Liver (tissue), 8 donors: ENCODE measurements at regions not wholly inside any gene's neighbourhood (a gene's known extent, or its start where the extent isn't known, plus 50 kb on each side); places are given as distances from the start of the nearest gene placed in this dataset.

ENCODE experiments used
- DNase-seq: peaks from one replicate; pipeline ENCODE4 v3.0.0-alpha.2; 2017; ENCODE audit warnings: low spot score
- H3K27ac ChIP-seq, 2 donors: one replicate each; pipeline ENCODE4 v1.7.0; 2013; ENCODE audit warnings: inconsistent platforms in 2 of 2, low read length in 2 of 2, control low read depth in 1 of 2, low read depth in 1 of 2, mild to moderate bottlenecking in 1 of 2
- H3K27me3 ChIP-seq, 4 donors: one replicate each; pipeline versions ENCODE4 v1.6.1 to v1.7.0; 2013; ENCODE audit warnings: low read length in 3 of 4, inconsistent platforms in 1 of 4, mild to moderate bottlenecking in 1 of 4, moderate library complexity in 1 of 4; ENCODE audit not compliant: control insufficient read depth in 4 of 4, insufficient read depth in 4 of 4
- H3K36me3 ChIP-seq, 4 donors: one replicate each; pipeline versions ENCODE4 v1.6.1 to v1.7.0; 2013; ENCODE audit warnings: low read length in 3 of 4, mild to moderate bottlenecking in 3 of 4, low read depth in 1 of 4, moderate library complexity in 1 of 4; ENCODE audit not compliant: control insufficient read depth in 4 of 4, insufficient read depth in 3 of 4
- H3K4me1 ChIP-seq, 4 donors: one replicate each; pipeline versions ENCODE4 v1.6.1 to v1.7.0; 2013; ENCODE audit warnings: low read length in 3 of 4, mild to moderate bottlenecking in 3 of 4, moderate library complexity in 1 of 4; ENCODE audit not compliant: control insufficient read depth in 4 of 4, insufficient read depth in 4 of 4
- H3K4me3 ChIP-seq, 3 donors: one replicate each; pipeline versions ENCODE4 v1.6.1 to v1.7.0; 2013; ENCODE audit warnings: low read length in 3 of 3, control low read depth in 1 of 3, low read depth in 1 of 3, mild to moderate bottlenecking in 1 of 3
- H3K9ac ChIP-seq, 2 donors: one replicate each; pipeline ENCODE4 v1.7.0; 2013; ENCODE audit warnings: low read length in 2 of 2, mild to moderate bottlenecking in 2 of 2, moderate library complexity in 2 of 2, control low read depth in 1 of 2, low read depth in 1 of 2
- H3K9me3 ChIP-seq, 4 donors: one replicate each; pipeline versions ENCODE4 v1.6.1 to v1.7.0; 2013; ENCODE audit warnings: low read length in 3 of 4; ENCODE audit not compliant: control insufficient read depth in 4 of 4
- ATF3 ChIP-seq: IDR thresholded peaks from 2 replicates; pipeline ENCODE4 v1.6.1; 2016; ENCODE audit warnings: antibody characterized with exemption
- CTCF ChIP-seq: fragments of 150-350 bp; IDR thresholded peaks from 2 replicates; pipeline ENCODE4 v1.5.1; 2017; ENCODE audit warnings: improper control_type of control experiment, low read depth, low read length; ENCODE audit not compliant: missing input control
- EGR1 ChIP-seq, 2 donors: IDR thresholded peaks; 2 replicates each; pipeline ENCODE4 v1.6.1; 2016 to 2018; ENCODE audit warnings: antibody characterized with exemption in 2 of 2, low read depth in 2 of 2
- FOXA1 ChIP-seq: IDR thresholded peaks from 2 replicates; pipeline ENCODE4 v1.6.1; 2016; ENCODE audit warnings: antibody characterized with exemption
- FOXA2 ChIP-seq: IDR thresholded peaks from 2 replicates; pipeline ENCODE4 v1.6.1; 2016; ENCODE audit warnings: antibody characterized with exemption
- GABPA ChIP-seq, 2 donors: IDR thresholded peaks in 1 of 2; conservative IDR thresholded peaks in 1 of 2; 2 replicates each; pipeline ENCODE4 v1.6.1; 2016; ENCODE audit warnings: antibody characterized with exemption in 2 of 2, mild to moderate bottlenecking in 1 of 2, moderate library complexity in 1 of 2
- HNF4A ChIP-seq, 2 donors: conservative IDR thresholded peaks; 2 replicates each; pipeline ENCODE4 v1.6.1; 2016; ENCODE audit warnings: antibody characterized with exemption in 2 of 2, mild to moderate bottlenecking in 2 of 2
- HNF4G ChIP-seq: IDR thresholded peaks from 2 replicates; pipeline ENCODE4 v1.6.1; 2016; ENCODE audit warnings: antibody characterized with exemption
- JUND ChIP-seq, 2 donors: IDR thresholded peaks; 2 replicates each; pipeline ENCODE4 v1.6.1; 2016; ENCODE audit warnings: antibody characterized with exemption in 2 of 2
- MAX ChIP-seq: IDR thresholded peaks from 2 replicates; pipeline ENCODE4 v1.6.1; 2016; ENCODE audit warnings: antibody characterized with exemption
- NR2F2 ChIP-seq: IDR thresholded peaks from 2 replicates; pipeline ENCODE4 v1.6.1; 2016; ENCODE audit warnings: antibody characterized with exemption
- RAD21 ChIP-seq, 2 donors: IDR thresholded peaks; 2 replicates each; pipeline ENCODE4 v1.6.1; 2016; ENCODE audit warnings: antibody characterized with exemption in 2 of 2, mild to moderate bottlenecking in 2 of 2
- RXRA ChIP-seq, 2 donors: IDR thresholded peaks; 2 replicates each; pipeline ENCODE4 v1.6.1; 2017 to 2018; ENCODE audit warnings: antibody characterized with exemption in 2 of 2, mild to moderate bottlenecking in 1 of 2
- SP1 ChIP-seq: IDR thresholded peaks from 2 replicates; pipeline ENCODE4 v1.6.1; 2018; ENCODE audit warnings: antibody characterized with exemption, mild to moderate bottlenecking
- TAF1 ChIP-seq: conservative IDR thresholded peaks from 2 replicates; pipeline ENCODE4 v1.6.1; 2016; ENCODE audit warnings: antibody characterized with exemption, mild to moderate bottlenecking
- YY1 ChIP-seq: IDR thresholded peaks from 2 replicates; pipeline ENCODE4 v1.6.1; 2016; ENCODE audit warnings: antibody characterized with exemption, mild to moderate bottlenecking
- ZBTB33 ChIP-seq: IDR thresholded peaks from 2 replicates; pipeline ENCODE4 v1.6.1; 2016; ENCODE audit warnings: antibody characterized with exemption
- WGBS: extraction: QIAGEN DNeasy Blood & Tissue Kit; methylation state at CpG from one replicate; pipeline ENCODE4 v1.1.7; 2013; 5-methylcytosine and 5-hydroxymethylcytosine counted together
- donor health status: healthy.
- donor health status: healthy.
- donor health status: healthy.
- donor health status: healthy.
- donor health status: healthy.

GRCh38 chr3:157958457-157958856 is 147.8 kb downstream of the SHOX2 start:
- H3K9ac ChIP-seq: no peak overlapping the region
- no peaks in the 10 kb centered on the region for H3K9me3 ChIP-seq
- no peak overlapping the region for H3K27ac ChIP-seq
- H3K36me3 ChIP-seq: no peaks in the 10 kb centered on the region
- H3K27me3 ChIP-seq: peaks cover 0 to 6% (median under 1%) of the 10 kb centered on the region in 4 donors
- no peaks in the 10 kb centered on the region for H3K4me1 ChIP-seq
- no peak for DNase-seq
- WGBS: 20% methylated on average over 10 of the region's 10 CpGs
- TF ChIP-seq JUND (IDR thresholded peaks at IDR 0.05) (no peak), MAX (no peak), TAF1 (no peak), HNF4G (no peak), ZBTB33 (no peak), FOXA1 (no peak), HNF4A (conservative IDR thresholded peaks at IDR 0.05) (no peak)
- no peak overlapping the region for H3K4me3 ChIP-seq

- Histone ChIP-seq H3K4me3 (no peak overlapping the region), H3K4me1 (no peaks in the 10 kb centered on the region), H3K9ac (no peak overlapping the region), H3K36me3 (no peaks in the 10 kb centered on the region), H3K27me3 (peaks cover 0 to 6% (median 0%) of the 10 kb centered on the region in 4 donors), H3K9me3 (no peaks in the 10 kb centered on the region), H3K27ac (no peak overlapping the region)
- TF ChIP-seq ATF3: no peak
- no peak for TF ChIP-seq HNF4G
- no peak for TF ChIP-seq EGR1 (IDR thresholded peaks at IDR 0.05; ENCODE audit: low read depth in 2 of 2)
- no peak for TF ChIP-seq TAF1
- TF ChIP-seq CTCF: no peak
- no peak for TF ChIP-seq FOXA1
- no peak for TF ChIP-seq GABPA (IDR thresholded peaks at IDR 0.05 in 1 of 2, conservative IDR thresholded peaks at IDR 0.05 in 1 of 2)
- TF ChIP-seq RXRA (IDR thresholded peaks at IDR 0.05): no peak
- TF ChIP-seq RAD21 (IDR thresholded peaks at IDR 0.05): no peak
- no peak for TF ChIP-seq SP1
- TF ChIP-seq JUND (IDR thresholded peaks at IDR 0.05): no peak
- TF ChIP-seq FOXA2: no peak
- TF ChIP-seq YY1: no peak
- TF ChIP-seq NR2F2: no peak
- TF ChIP-seq ZBTB33: no peak
- DNase-seq: no peak
- WGBS: 76% methylated on average over 4 of the region's 4 CpGs
These were observed 149.4 kb downstream of the SHOX2 start for GRCh38 chr3:157956850-157957249.
